WTC11 (cell line): ENCODE measurements at regions not wholly inside any gene's neighbourhood (a gene's known extent, or its start where the extent isn't known, plus 50 kb on each side); places are given as distances from the start of the nearest gene placed in this dataset.

ENCODE experiments used
- ATAC-seq: fragments of 200-7000 bp; cut with Tn5 transposase; 2 replicates; pipeline ENCODE4 v1.10.0; 2021; ENCODE audit warnings: mild to moderate bottlenecking, moderate library complexity
- CTCF ChIA-PET: fragments of 300-600 bp; sonication (Branson Sonifier 250); formaldehyde crosslinking; loops from one replicate; lab custom pipeline; 2021; ENCODE audit warnings: antibody characterized with exemption; lab: Charles Lee
- POLR2A ChIA-PET: fragments of 350-600 bp; sonication (Branson Sonifier 250); formaldehyde crosslinking; loops from one replicate; lab custom pipeline; 2021; ENCODE audit warnings: antibody characterized with exemption; lab: Charles Lee
- DNase-seq: peaks from one replicate; pipeline ENCODE4 v3.0.0; 2021; ENCODE audit warnings: low spot score
- H3K27ac Mint-ChIP-seq: 2 replicates; pipeline ENCODE4 v1.8.0; 2021; ENCODE audit warnings: mixed read lengths
- H3K27me3 Mint-ChIP-seq: 2 replicates; pipeline ENCODE4 v1.8.0; 2021; ENCODE audit warnings: low read depth, mild to moderate bottlenecking, moderate library complexity, mixed read lengths
- H3K36me3 Mint-ChIP-seq: 2 replicates; pipeline ENCODE4 v1.8.0; 2021; ENCODE audit warnings: mixed read lengths
- H3K4me1 Mint-ChIP-seq: 2 replicates; pipeline ENCODE4 v1.8.0; 2022; ENCODE audit warnings: mixed read lengths
- H3K4me3 Mint-ChIP-seq: 2 replicates; pipeline ENCODE4 v1.8.0; 2021; ENCODE audit warnings: mild to moderate bottlenecking, moderate library complexity, mixed read lengths
- H3K9me3 Mint-ChIP-seq: 2 replicates; pipeline ENCODE4 v1.8.0; 2021; ENCODE audit warnings: mixed read lengths
- AR ChIP-seq: fragments of 250-450 bp; sonication (Bioruptor Pico); IDR thresholded peaks from 2 replicates; pipeline ENCODE4 v1.9.0; 2021; ENCODE audit warnings: mild to moderate bottlenecking
- ATF1 ChIP-seq: sonication (generic); formaldehyde crosslinking; IDR thresholded peaks from 2 replicates; pipeline ENCODE4 v1.8.1; 2023; ENCODE audit warnings: mild to moderate bottlenecking, moderate library complexity, missing genetic modification reagents
- ATF6 ChIP-seq: sonication (generic); formaldehyde crosslinking; IDR thresholded peaks from 2 replicates; pipeline ENCODE4 v1.8.1; 2023; ENCODE audit warnings: mild to moderate bottlenecking, missing genetic modification reagents
- CREB1 ChIP-seq: sonication (generic); formaldehyde crosslinking; IDR thresholded peaks from 2 replicates; pipeline ENCODE4 v1.8.0; 2023; ENCODE audit warnings: mild to moderate bottlenecking, missing genetic modification reagents
- ERG ChIP-seq: fragments of 250-450 bp; sonication (Bioruptor Pico); IDR thresholded peaks from 2 replicates; pipeline ENCODE4 v1.8.0; 2021; ENCODE audit warnings: mild to moderate bottlenecking
- GABPB1 ChIP-seq: sonication (generic); formaldehyde crosslinking; IDR thresholded peaks from 2 replicates; pipeline ENCODE4 v1.8.1; 2023; ENCODE audit warnings: mild to moderate bottlenecking, missing genetic modification reagents
- JUN ChIP-seq: sonication (generic); formaldehyde crosslinking; IDR thresholded peaks from 2 replicates; pipeline ENCODE4 v1.8.0; 2023; ENCODE audit warnings: mild to moderate bottlenecking, missing genetic modification reagents
- NFYB ChIP-seq: sonication (generic); formaldehyde crosslinking; conservative IDR thresholded peaks from 2 replicates; pipeline ENCODE4 v1.8.0; 2022; ENCODE audit warnings: low read depth, missing genetic modification reagents
- PRDM15 ChIP-seq: sonication (generic); formaldehyde crosslinking; IDR thresholded peaks from 2 replicates; pipeline ENCODE4 v1.8.0; 2022; ENCODE audit warnings: missing genetic modification reagents
- RORB ChIP-seq: fragments of 250-450 bp; sonication (Bioruptor Pico); IDR thresholded peaks from 2 replicates; pipeline ENCODE4 v1.9.0; 2021; ENCODE audit warnings: mild to moderate bottlenecking
- TCF7 ChIP-seq: sonication (generic); formaldehyde crosslinking; IDR thresholded peaks from 2 replicates; pipeline ENCODE4 v1.8.0; 2022; ENCODE audit warnings: mild to moderate bottlenecking, low read depth, missing genetic modification reagents, moderate library complexity
- TEAD4 ChIP-seq: sonication (generic); formaldehyde crosslinking; IDR thresholded peaks from 2 replicates; pipeline ENCODE4 v1.8.0; 2022; ENCODE audit warnings: mild to moderate bottlenecking, missing genetic modification reagents
- ZBTB21 ChIP-seq: sonication (generic); formaldehyde crosslinking; IDR thresholded peaks from 2 replicates; pipeline ENCODE4 v1.8.1; 2023; ENCODE audit warnings: mild to moderate bottlenecking, missing genetic modification reagents, borderline replicate concordance
- ZNF138 ChIP-seq: sonication (generic); formaldehyde crosslinking; conservative IDR thresholded peaks from 2 replicates; pipeline ENCODE4 v1.8.1; 2022; ENCODE audit warnings: mild to moderate bottlenecking, moderate library complexity, missing genetic modification reagents
- ZNF423 ChIP-seq: fragments of 250-450 bp; sonication (Bioruptor Pico); IDR thresholded peaks from 2 replicates; pipeline ENCODE4 v2.1.2; 2022; ENCODE audit warnings: mild to moderate bottlenecking, moderate library complexity

- Mint-ChIP-seq H3K27me3 (no peaks in the 10 kb centered on the region), H3K4me1 (peaks cover 37% of the 10 kb centered on the region), H3K36me3 (peaks cover 18% of the 10 kb centered on the region), H3K4me3 (no peak overlapping the region)
- POLR2A ChIA-PET: no interaction called here
- TF ChIP-seq ATF6: no peak
- no peak for TF ChIP-seq TCF7 (CRISPR knock-in tag)
- TF ChIP-seq JUN: no peak
- no peak for TF ChIP-seq ZNF138 (CRISPR knock-in tag)
- TF ChIP-seq, all 79 proteins: peak for 0
- DNase-seq (no peak), ATAC-seq (no peak)
- CTCF ChIA-PET: no interaction called here
- Mint-ChIP-seq H3K27ac (no peak overlapping the region), H3K9me3 (peaks cover 16% of the 10 kb centered on the region)
Observed at GRCh38 chr3:81938681-81939080, 177.2 kb upstream of the GBE1 start.

GRCh38 chr3:81936817-81937216 is 175.4 kb upstream of the GBE1 start:
- Mint-ChIP-seq H3K9me3 (no peaks in the 10 kb centered on the region; the same call in 1 of the 2 replicates), H3K36me3 (no peaks in the 10 kb centered on the region; the same call in 1 of the 2 replicates), H3K4me3 (no peak overlapping the region), H3K27me3 (no peaks in the 10 kb centered on the region), H3K4me1 (peaks cover 37% of the 10 kb centered on the region), H3K27ac (no peak overlapping the region)
- POLR2A ChIA-PET: no interaction called here
- CTCF ChIA-PET: no interaction called here
- no peak for TF ChIP-seq TEAD4 (CRISPR knock-in tag)
- TF ChIP-seq AR (CRISPR knock-in tag): no peak
- no peak for TF ChIP-seq NFYB (CRISPR knock-in tag)
- no peak for TF ChIP-seq ERG (CRISPR knock-in tag)
- TF ChIP-seq PRDM15 (CRISPR knock-in tag): no peak
- TF ChIP-seq RORB (CRISPR knock-in tag): no peak
- no peak for TF ChIP-seq ZBTB21
- DNase-seq: no peak
- ATAC-seq: peak; percentile 28; the same call in 1 of the 2 replicates

GRCh38 chr3:81932681-81933080 is 171.2 kb upstream of the GBE1 start:
- POLR2A ChIA-PET: no interaction called here
- no peaks in the 10 kb centered on the region for H3K9me3 Mint-ChIP-seq
- H3K4me1 Mint-ChIP-seq: peaks cover 21% of the 10 kb centered on the region
- CTCF ChIA-PET: no interaction called here
- DNase-seq: no peak
- no peaks in the 10 kb centered on the region for H3K36me3 Mint-ChIP-seq
- H3K27ac Mint-ChIP-seq: no peak overlapping the region
- no peak overlapping the region for H3K4me3 Mint-ChIP-seq
- no peaks in the 10 kb centered on the region for H3K27me3 Mint-ChIP-seq
- TF ChIP-seq CREB1 (CRISPR knock-in tag) (no peak), ATF1 (CRISPR knock-in tag) (no peak), GABPB1 (CRISPR knock-in tag) (no peak), ZNF423 (CRISPR knock-in tag) (no peak)
- ATAC-seq: no peak
